Skeletal muscle cell (primary cell): ENCODE measurements at regions not wholly inside any gene's neighbourhood (a gene's known extent, or its start where the extent isn't known, plus 50 kb on each side); places are given as distances from the start of the nearest gene placed in this dataset.
A peak's percentile ranks its signal among the peaks of the same experiment; 100 is the strongest.

Source experiments
- DNase-seq: peaks from one replicate; pipeline ENCODE4 v3.0.0-alpha.2; 2010; ENCODE audit warnings: low read depth
- H3K4me3 ChIP-seq: 2 replicates; pipeline ENCODE4 v1.5.1; 2011; ENCODE audit warnings: low read depth, mild to moderate bottlenecking, control low read depth, low read length, moderate library complexity

- no peak for DNase-seq
- H3K4me3 ChIP-seq, result no peak overlapping the region
Observed at GRCh38 chr7:25279705-25280104, 51.4 kb upstream of the NPVF start.

- no peak overlapping the region for H3K4me3 ChIP-seq
- DNase-seq, result no peak
Observed at GRCh38 chr7:25280181-25280580, 51.9 kb upstream of the NPVF start.

GRCh38 chr7:25282194-25282593 lies 53.9 kb upstream of the NPVF start:
- no peak for DNase-seq
- H3K4me3 ChIP-seq, result no peak overlapping the region

GRCh38 chr7:25286756-25287155 lies 58.5 kb upstream of the NPVF start:
- no peak for DNase-seq
- no peak overlapping the region for H3K4me3 ChIP-seq

- no peak for DNase-seq
- H3K4me3 ChIP-seq, result no peak overlapping the region
Observed at GRCh38 chr7:25287291-25287690, 59.0 kb upstream of the NPVF start.

GRCh38 chr7:25288556-25289307 lies 60.4 kb upstream of the NPVF start:
- no peak for DNase-seq
- no peak overlapping the region for H3K4me3 ChIP-seq

- no peak for DNase-seq
- no peak overlapping the region for H3K4me3 ChIP-seq
Observed at GRCh38 chr7:25289518-25289917, 61.2 kb upstream of the NPVF start.

- no peak for DNase-seq
- no peak overlapping the region for H3K4me3 ChIP-seq
Observed at GRCh38 chr7:25294624-25295023, 66.3 kb upstream of the NPVF start.

- DNase-seq, result no peak
- no peak overlapping the region for H3K4me3 ChIP-seq
Observed at GRCh38 chr7:25295387-25295786, 67.1 kb upstream of the NPVF start.

- DNase-seq, result no peak
- H3K4me3 ChIP-seq, result no peak overlapping the region
Observed at GRCh38 chr7:25296086-25296485, 67.8 kb upstream of the NPVF start.

GRCh38 chr7:25297278-25297677 lies 69.0 kb upstream of the NPVF start:
- no peak overlapping the region for H3K4me3 ChIP-seq
- no peak for DNase-seq

- peak; percentile 20 for DNase-seq
- no peak overlapping the region for H3K4me3 ChIP-seq
Observed at GRCh38 chr7:25303281-25304181, 75.2 kb upstream of the NPVF start.

GRCh38 chr7:25304691-25305090 lies 76.4 kb upstream of the NPVF start:
- no peak for DNase-seq
- H3K4me3 ChIP-seq, result no peak overlapping the region

- no peak overlapping the region for H3K4me3 ChIP-seq
- no peak for DNase-seq
Observed at GRCh38 chr7:25305831-25306230, 77.5 kb upstream of the NPVF start.

- no peak overlapping the region for H3K4me3 ChIP-seq
- DNase-seq, result no peak
Observed at GRCh38 chr7:25307624-25308023, 79.3 kb upstream of the NPVF start.

GRCh38 chr7:25308246-25308645 lies 80.0 kb upstream of the NPVF start:
- no peak for DNase-seq

GRCh38 chr7:25308906-25309705 lies 80.8 kb upstream of the NPVF start:
- DNase-seq, result no peak
- no peak overlapping the region for H3K4me3 ChIP-seq

More at GRCh38 chr7:25308246-25308645, 80.0 kb upstream of the NPVF start:
- H3K4me3 ChIP-seq, result no peak overlapping the region

GRCh38 chr7:25310896-25311295 lies 82.6 kb upstream of the NPVF start:
- no peak for DNase-seq

GRCh38 chr7:25311346-25311745 lies 83.1 kb upstream of the NPVF start:
- no peak for DNase-seq

More at GRCh38 chr7:25310896-25311295, 82.6 kb upstream of the NPVF start:
- no peak overlapping the region for H3K4me3 ChIP-seq

GRCh38 chr7:25312968-25313367 lies 84.7 kb upstream of the NPVF start:
- no peak overlapping the region for H3K4me3 ChIP-seq
- DNase-seq, result no peak

More at GRCh38 chr7:25311346-25311745, 83.1 kb upstream of the NPVF start:
- H3K4me3 ChIP-seq, result no peak overlapping the region
